HG02763 (cell line): ENCODE measurements at regions not wholly inside any gene's neighbourhood (a gene's known extent, or its start where the extent isn't known, plus 50 kb on each side); places are given as distances from the start of the nearest gene placed in this dataset.
"Not testable (repeated sequence)": the region's sequence is repeated elsewhere in the genome, so short reads cannot be mapped to it uniquely, and the experiment has no call there.

Experiments
- ATAC-seq: cut with Tn5 transposase; IDR thresholded peaks from one replicate; pipeline ENCODE4 v1.9.1; 2021; ENCODE audit warnings: mild to moderate bottlenecking, moderate library complexity; ENCODE audit not compliant: unreplicated experiment

DNA sequence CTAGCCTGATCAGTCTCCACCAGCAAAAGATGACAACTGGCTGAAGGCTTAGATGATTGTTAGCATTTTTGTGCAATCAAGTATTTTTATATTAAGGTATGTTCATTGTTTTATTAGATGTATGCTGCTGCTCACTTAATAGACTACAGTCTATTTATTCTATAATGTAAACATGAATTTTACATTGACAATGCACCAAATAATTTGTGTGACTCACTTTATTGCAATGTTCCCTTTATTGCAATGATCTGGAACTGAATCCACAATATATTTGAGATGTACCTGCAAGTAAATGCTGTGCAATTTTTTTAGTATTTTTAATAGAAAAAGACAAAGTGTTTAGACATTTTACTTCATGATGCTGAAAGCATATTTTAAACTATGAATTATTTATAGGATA lies 896.5 kb downstream of the AMY1C start:
- ATAC-seq, result no peak

DNA sequence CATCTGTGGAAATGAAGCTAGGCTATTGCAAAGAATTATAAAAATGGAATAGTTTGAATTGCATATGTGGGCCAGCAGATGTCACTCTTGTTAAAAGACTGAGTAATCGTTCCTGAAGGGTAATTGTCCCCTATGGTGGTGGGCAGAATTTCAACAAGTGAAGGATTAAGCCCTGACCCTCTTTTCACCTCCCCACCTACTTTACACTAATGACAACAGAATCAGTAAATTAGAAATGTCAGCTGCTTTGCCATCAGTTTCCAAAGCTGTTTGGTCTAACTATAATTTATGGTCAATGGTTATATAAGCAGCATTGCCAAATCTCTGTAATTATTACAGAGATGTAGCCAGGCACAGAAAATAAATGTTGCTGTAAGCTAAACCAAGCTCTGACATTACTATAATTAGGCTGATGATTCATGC lies 898.6 kb downstream of the AMY1C start:
- ATAC-seq, result peak; percentile 64

GRCh38 chr1:104664374-104664773 lies 914.7 kb downstream of the AMY1C start:
- ATAC-seq, result not testable (repeated sequence)

DNA sequence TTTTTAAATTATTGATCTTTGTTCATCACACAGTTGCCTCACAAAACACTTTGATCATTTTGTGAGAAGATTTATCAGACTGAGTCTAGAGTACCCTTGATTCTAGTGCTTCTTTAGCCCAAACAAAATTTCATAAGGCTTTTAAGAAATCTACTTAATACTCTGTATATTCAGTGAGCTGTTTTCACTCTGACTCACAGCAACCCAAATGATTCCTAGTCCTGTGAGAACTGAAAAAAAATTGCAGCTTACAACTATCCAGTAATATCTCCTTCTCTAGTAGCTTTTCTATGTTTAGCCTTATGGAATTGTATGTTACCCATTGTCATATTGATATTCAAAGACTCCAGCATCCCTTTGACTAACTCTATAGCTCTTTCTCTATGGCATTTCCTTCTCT lies 915.6 kb downstream of the AMY1C start:
- no peak for ATAC-seq

GRCh38 chr1:104671684-104672353 lies 922.1 kb downstream of the AMY1C start:
- no peak for ATAC-seq

GRCh38 chr1:104699433-104699832 lies 949.7 kb downstream of the AMY1C start:
- peak; percentile 45 for ATAC-seq

DNA sequence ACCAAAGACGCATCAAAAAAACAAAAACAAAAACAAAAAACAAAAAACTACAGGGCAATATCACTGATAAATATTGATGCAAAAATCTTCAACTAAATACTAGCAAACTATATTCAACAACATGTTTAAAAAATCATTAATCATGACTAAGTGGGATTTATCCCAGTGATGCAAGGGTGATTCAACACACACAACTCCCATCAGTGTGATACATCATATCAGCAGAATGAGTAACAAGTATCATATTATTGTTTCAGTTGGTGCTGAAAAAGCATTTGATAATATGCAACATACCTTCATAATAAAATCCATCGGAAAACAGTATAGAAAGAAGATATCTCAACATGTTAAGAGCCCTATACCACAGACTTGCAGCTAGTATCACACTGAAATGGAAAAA lies 953.0 kb downstream of the AMY1C start:
- ATAC-seq, result no peak

- ATAC-seq, result no peak
These were observed 957.0 kb downstream of the AMY1C start for GRCh38 chr1:104706631-104707147.

DNA sequence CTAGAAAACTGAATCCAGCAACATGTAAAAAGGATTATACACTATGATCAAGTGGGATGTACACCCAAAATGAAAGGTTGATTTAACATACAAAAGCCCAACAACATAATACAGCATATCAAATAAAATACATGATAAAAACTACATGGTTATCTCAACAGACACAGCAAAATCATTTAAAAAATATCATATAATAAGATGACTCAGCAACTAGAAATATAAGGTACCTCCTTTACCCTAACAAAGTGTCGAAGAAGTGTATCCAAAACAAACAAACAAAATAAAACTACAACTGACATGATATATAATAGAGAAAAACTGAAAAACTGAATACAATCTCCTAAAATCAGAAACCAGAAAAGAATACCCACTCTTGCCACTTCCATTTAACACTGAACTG lies 969.1 kb downstream of the AMY1C start:
- no peak for ATAC-seq

DNA sequence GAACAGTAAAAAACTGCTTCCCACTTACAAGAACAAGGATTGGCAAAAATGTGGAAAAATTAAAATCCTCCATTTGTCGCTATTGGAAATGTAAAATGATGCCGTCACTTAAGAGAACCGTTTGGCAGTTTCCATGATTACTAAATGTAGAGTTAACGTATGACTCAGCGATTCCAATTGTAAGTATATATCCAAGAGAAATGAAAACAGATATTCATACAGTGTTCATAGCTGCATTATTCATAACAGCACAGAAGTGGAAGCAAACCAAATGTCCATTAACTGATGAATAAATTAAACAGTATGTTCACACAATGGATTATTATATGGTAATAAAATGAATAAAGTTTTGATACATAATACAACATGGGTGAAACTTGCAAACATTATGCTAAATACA lies 971.0 kb downstream of the AMY1C start:
- no peak for ATAC-seq

DNA sequence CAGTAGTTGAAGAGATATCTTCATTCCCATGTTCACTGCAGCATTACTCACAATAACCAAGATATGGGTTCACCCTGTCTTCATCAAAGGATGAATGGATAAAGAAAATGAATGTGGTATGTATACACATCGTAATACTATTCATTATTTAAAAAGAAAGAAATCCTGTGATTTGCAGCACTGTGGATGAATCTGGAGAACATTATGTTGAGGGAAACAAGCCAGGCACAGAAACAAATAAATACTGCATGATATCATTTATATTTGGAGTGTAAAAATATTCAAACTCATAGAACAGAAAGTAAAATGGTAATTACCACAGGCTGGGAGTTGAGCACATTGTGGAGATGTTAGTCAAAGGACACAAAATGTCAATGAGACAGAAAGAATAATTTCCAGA lies 977.2 kb downstream of the AMY1C start:
- ATAC-seq, result no peak

DNA sequence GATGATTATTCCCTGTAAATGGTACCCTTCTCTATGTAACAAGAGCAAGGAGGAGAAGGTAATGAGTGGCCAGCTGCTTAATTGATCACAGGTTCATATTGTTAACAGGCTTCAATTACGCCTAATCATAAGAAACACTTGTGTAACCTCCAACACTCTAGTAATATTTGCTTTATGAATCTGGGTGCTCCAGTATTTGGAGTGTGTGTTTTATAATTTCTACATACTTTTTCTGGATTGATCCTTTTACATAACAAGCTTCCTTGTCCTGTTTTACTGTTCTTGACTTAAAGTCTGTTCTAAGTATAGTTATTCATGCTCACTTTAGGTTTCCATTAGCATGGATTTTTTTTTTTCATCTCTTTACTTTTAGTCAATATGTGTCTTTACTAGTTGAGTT lies 984.2 kb downstream of the AMY1C start:
- ATAC-seq, result no peak

DNA sequence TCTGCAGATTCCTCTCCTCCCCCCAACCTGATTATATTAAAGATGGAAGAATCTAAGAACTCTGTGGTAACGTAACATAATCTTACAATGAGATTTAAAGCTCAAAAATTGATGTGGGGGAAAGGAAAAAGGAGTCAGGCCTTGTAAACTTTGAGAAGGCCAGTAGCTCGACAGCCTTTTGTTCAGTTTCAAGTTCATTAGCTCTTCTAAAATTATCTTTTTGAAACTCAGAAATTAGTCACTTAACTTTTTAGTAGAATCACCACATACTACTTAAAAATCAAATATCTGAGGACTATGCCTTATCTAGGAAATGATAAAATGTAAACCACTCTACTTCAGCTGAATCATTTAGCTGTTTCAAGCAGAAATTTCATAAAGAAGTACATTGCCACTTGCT lies 996.2 kb downstream of the AMY1C start:
- peak; percentile 59 for ATAC-seq

DNA sequence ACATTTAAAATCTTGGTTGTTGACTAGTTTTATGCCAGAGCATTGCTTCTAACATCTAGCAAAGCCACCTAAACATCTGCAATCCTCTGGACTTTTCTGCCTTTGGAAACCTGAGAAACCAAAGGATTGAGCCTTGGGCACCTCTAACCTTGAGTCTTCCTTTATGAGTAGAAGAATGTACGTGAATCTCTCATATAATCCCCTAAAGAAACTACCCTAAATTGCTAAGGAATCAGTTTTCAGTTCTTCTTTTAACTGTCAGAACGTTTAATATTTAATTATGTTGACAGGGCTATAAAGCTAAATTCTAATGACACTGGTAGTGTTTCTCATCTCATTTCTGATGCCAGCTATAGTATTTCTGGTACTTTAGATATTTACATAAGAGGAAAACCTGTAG lies 997.3 kb downstream of the AMY1C start:
- peak; percentile 50 for ATAC-seq

- ATAC-seq, result peak; percentile 89
These were observed 1010.3 kb downstream of the AMY1C start for GRCh38 chr1:104760017-104760416.

DNA sequence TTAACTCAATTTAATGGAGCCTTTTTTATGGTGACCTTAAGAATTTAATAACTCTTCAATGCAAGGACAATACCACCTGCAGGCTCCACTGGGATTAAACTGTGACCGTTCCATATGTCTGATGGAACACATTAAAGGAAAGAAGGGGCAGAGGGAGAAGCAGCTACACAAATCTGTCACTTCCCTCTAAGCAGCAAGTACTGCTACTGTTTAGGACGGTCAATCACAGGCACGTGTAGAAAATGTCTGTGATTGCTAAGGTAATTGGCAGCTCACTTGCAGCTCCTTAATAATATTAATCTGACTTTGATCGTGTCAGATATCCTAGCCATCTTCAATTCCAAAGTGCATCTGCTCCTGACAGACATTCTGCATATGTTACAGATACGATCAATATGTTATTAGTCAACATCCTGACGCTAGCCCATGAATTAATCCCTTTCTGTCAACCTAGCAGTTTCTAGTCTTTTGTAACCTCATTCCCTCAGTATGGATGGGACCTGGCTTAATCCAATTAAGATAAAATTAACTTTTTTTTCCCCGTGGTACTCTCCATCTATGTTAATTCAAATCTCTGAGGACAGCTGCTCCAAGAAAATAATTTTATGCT lies 1012.4 kb downstream of the AMY1C start:
- ATAC-seq, result no peak

GRCh38 chr1:104765085-104765484 lies 1015.4 kb downstream of the AMY1C start:
- ATAC-seq, result peak; percentile 81

DNA sequence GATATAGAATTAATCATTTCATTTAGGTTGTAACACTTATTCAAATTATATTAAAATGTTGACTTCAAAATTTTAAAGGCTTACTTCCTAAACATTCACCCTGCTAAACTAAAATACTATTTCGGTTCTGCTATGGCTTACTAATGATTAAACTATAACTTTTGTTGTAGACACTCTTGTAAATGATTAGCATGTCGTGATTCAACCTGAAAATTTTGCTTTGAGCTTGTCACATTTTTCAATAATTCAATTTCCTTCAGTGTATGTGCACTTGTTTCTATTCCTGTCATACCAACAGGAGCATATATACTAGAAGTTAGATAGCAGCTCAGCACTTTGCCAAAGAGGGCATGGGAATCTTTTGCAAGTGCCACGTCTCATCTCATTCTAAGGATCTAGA lies 1018.8 kb downstream of the AMY1C start:
- peak; percentile 64 for ATAC-seq

- no peak for ATAC-seq
These were observed 1030.9 kb downstream of the AMY1C start for GRCh38 chr1:104780470-104781078.

DNA sequence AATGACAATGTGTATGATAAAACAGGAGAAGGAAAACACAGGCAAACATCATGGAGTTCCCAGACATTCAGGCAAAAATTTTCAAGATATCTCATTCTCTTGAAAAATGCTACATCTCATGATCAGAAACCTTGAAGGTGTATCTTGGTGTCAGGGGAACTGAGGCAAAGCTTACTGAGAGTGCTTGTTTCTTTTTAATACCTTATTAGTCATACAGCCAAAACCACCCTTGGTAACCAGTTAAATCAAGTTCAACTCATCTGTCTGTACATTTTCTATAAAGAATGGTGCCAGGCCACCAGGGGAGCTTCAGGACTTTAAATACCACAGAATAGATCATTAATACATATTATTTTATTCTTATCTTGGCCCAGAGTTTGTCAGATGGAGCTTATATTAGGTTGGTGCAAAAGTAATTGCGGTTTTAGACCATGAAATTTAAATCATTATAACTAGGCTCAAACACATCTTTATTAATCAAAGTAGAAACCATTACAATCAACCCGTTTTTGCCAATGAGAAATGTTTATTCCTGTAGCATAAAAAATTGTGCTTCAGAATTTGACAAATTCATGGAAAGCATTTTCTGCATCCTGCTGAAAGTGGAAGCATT lies 1036.0 kb downstream of the AMY1C start:
- no peak for ATAC-seq

GRCh38 chr1:104787866-104788510 lies 1038.3 kb downstream of the AMY1C start:
- no peak for ATAC-seq
